Transverse colon (tissue), 4 donors: ENCODE measurements at regions not wholly inside any gene's neighbourhood (a gene's known extent, or its start where the extent isn't known, plus 50 kb on each side); places are given as distances from the start of the nearest gene placed in this dataset.

ENCODE experiments used
- CTCF ChIP-seq, 5 experiments: fragments of 200-600 bp in 3 of 5; fragments of 450-650 bp in 2 of 5; sonication (generic) in 3 of 5; IDR thresholded peaks; 1 replicate in 2 of 5; 2 replicates in 3 of 5; pipeline ENCODE4 v1.5.1; 2016 to 2017; ENCODE audit warnings: antibody characterized with exemption in 5 of 5, inconsistent platforms in 3 of 5, mild to moderate bottlenecking in 2 of 5, moderate library complexity in 1 of 5
- POLR2AphosphoS5 ChIP-seq, 3 donors: sonication (generic); formaldehyde crosslinking; IDR thresholded peaks; one replicate each; pipeline ENCODE4 v1.6.1; 2016; ENCODE audit warnings: antibody characterized with exemption in 3 of 3

- no peak for TF ChIP-seq CTCF (IDR thresholded peaks at IDR 0.05)
- no peak for TF ChIP-seq POLR2AphosphoS5 (IDR thresholded peaks at IDR 0.05)
These were observed 97.5 kb upstream of the PAX2 start for GRCh38 chr10:100647928-100648327.
